ENCODE measurements at regions not wholly inside any gene's neighbourhood (a gene's known extent, or its start where the extent isn't known, plus 50 kb on each side); places are given as distances from the start of the nearest gene placed in this dataset.

DNA sequence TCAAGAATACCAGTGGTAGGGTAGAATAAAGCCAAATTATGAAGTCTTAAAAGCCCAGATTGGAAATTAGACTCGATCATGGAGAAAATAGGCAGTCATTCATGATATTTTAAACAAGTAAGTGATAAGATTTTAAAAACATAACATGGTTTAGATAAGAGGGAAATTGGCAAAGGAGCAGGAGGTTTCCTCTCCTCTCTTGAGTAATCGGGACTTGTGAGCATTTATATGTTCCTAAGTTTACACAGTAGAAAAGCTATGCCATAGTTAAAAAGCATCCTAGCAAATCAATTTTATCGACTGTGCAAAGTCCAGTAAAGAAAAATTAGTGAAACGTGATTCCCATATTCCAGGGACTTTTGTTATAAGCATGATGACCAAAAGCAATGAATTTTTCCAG lies 313.2 kb downstream of the AHR start:
- no peak for DNase-seq

DNA sequence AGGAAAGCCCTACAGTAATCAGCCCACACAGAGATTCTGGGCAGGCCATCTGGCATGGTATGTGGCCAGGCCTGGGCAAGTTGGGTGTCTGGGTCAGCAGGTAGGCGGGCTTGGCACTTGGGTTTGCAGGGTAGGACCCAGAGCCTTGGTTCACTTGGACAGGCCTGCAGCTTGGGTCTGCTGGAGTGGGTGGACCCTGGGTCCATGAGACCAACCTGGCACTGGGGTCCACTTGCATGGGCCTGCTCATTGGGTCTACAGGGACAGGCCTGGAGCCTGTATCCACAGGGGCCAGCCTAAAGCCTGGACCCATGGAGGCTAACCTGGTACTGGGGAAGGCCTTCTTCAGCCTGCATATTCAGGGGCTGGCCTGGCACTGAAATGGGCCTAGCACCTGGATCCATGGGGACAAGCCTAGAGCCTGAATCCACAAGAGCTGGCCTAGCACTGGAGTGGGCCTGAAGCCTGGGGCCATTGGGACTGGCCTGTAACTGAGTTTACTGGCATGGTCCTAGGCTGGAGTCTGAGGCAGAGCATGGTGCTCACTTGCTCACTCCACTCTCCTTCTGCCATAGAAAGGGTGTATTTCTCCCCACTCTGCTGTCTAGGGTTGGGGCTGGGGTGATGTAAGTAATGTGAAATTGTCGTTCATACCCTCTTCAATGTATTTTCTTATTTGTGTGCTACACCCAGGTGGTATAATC lies 315.0 kb downstream of the AHR start:
- DNase-seq: no peak

DNA sequence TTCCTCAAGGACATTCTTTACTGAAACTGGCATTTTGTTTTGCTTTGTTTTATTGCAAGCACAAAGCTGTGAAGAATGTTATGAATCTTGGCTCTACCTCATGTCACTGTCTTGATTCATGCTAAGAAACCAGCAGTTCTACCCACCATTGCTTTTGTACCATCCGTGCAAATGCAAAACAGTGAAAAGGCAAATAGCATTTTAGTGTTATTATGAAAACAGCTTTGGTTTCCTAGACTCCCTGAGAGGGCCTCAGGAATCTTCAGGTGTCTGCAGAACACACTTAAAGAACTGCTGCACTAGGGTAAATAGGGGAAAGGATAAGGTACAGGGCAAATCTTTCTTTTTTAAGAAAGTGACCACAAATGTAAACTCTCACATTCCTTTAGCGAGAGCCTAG lies 318.9 kb downstream of the AHR start:
- DNase-seq: no peak

DNA sequence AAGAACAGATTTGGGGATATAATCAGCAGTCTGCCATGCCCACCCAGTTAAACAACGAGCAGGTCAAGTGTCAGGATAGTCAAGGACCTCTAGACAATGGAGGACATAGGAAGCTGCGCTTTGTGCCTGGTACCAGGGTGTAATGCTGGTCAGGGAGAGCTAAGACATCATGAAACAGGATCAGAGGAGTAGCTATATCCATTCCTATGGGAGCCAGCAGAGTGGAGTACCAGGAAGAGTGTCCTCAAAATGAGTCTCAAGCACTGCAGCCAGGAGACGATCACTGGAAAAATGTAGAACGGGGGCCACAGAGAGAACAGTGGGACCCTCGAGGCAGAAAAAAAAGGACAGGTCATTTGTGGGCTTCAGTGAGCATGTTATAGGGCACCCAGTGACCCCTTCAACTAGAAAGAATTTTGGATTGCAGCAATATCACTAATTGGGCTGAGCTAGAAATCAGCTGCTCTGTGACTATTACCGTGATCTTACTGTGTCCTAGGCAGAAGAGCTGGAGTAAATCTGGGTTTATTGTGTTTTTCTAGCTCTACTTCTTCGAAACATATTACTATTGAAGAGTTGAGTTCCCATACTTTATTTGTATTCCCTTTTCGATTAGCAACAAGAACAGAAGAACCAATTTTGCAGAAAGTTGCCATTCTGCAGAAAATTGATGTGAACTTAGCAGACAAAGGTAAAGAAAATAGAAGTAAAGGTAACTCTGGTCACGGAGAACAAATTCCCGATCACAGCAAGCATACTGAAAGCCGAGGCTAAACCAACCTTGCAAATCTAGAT lies 319.6 kb downstream of the AHR start:
- DNase-seq: no peak

DNA sequence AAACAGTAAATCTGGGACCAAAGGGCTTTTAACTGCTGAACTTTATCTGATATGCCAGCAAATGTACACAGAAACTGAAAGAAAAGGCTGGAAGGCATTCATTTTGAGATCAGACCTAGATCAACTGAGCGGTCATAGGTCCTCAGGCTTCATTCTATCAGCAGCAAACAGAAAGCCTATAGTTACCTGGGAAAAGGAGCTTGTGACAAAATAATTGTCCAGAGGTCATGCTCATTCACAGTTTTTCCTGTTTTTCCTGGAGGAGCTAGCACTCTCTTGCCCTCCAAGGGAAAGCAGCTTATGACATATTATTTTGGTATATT lies 320.2 kb downstream of the AHR start:
- no peak for DNase-seq

DNA sequence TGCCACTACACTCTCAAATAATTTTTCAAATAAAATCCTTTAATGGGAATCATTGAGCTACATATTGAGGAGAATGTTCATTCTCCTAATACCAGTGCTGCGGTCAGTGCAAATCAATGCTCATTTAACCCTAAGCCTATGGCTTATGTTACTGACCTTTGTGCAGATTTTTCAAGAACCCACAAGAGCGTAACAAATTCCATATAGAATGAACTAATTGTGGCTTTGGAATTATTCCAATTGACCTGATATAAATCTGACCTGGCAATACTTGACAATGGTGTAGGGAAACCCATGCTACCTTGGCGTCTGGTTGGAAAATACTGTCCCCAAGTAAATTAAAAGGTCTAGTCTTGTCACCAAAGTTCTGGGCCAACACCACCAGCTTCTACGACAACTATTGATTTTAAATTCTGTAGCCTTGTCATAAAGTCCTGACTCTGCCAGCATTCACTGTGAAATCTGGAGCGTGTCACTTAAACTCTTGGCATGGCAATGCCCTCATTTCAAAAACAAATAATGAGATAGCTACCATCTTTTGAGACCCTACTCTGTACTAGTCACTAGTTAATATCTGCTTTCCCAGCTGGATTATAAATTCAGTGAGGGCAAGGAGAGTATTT lies 320.9 kb downstream of the AHR start:
- no peak for DNase-seq

DNA sequence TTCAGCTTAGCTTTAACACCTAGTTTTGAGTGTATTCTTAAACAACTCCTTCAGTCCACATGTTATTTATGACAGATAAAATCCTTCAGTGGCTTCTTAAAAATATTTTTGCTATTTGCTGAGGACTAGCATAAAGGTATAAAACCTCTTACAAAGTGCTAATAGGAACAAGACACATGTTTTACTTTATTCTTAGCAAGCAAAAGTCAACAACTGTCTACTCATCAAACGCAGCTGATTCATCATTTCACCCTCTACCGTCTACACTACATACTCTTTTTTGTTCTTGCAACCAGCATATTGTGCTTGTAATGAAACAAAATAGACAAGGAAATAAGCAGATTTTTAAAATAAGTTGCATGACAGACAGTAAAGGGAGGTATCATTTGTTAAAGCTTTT lies 319.7 kb downstream of the SNX13 start:
- DNase-seq: no peak

DNA sequence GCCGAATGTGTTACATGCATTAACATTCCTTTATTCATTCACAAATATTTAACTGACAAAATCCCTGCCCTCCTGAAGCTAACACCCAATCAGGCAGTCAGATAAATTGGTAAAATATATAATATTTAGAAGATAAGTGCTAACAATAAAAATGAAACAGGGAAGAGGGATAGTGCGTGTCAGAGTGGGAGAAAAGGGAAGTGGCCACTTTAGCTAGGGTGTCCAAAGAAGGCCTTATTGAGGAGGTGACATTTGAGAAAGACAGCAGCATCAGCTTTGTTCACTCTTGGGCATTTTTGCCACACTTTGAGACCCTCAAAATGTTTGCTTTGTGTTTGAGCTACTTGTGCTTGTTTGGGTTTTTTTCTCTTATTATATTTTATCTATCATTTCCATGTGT lies 317.8 kb downstream of the SNX13 start:
- DNase-seq: no peak

DNA sequence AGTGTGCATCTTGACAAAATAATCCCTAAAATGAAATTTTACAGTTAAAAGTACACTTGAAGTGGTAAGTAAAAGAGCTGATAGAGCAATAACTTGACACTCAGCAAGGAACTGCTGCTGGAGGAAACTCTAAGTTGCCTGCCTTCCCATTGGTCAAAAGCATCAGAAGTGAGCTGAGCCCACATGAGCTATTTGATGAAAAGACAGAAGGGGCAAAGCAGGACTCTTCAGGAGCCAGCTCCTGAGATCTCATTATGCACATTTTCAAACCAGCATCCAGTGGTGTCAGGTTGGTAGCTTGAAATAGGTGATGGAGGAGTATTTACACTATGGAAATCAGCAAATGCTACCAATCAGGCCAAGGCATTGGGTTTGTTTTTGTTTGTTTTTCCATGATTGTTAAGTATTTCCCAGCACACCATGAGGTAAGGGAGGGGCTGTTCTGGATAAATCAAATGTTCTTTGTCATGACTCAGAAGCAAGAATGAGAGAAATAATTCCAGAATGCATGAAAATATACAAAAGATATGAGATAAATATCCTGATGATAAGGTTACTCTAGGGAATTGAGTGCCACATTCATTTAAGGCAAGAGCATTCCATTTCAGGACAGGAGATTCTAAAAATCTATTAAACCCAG lies 316.6 kb downstream of the SNX13 start:
- DNase-seq: no peak

DNA sequence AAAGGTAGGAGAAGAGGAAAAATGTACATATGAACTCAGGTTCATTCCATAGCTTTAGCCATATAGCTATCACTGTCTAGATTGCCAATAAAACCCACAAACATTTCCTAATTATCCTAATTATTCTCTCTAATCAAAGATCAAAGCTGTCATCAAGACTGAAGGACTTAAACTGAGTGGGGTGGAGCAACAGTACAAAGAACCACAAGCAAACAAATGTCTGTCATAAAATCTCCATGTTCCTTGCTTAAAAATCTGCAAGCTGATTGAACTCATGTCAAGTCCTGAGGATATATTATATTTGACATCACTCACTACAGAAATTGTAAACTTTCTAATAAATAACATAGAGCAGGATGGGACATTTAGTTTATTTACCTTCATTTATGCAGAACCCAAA lies 315.9 kb downstream of the SNX13 start:
- no peak for DNase-seq

DNA sequence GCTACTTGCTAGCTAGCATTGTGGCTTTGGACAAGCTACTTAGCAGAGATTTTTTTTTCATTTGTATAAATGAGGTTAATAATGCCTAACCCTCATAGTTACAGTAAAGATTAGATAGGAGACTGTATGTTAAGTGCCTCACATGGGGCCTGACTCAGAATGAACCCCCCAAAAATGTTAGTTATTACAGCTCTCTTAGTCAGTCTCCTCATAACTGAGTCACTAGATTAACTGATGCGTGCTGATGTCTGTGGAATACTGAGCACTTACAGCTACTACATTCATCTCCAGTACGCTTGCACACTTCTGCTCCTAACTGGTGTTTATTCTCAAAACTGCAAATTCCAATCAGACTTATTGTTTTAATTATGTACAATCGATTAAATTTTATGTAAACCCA lies 315.3 kb downstream of the SNX13 start:
- DNase-seq: no peak

DNA sequence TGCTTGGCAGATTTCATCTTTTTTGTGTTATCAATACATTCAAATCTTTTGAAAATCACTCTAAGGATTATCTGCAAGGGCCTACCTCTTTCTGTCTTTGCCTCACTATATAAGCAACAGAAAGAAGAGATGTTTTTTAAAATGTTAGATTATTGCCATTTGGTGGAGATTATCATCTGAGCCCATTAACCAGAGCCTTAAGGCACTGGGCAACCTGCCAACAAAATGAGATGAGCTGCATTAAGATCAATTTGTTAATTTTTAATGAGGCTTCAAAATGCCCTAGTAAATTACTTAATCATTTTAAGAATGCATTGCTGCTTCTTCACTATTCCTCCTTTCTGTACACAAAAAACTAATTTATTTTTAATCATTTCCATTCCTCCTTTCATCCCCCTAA lies 314.1 kb downstream of the SNX13 start:
- no peak for DNase-seq

DNA sequence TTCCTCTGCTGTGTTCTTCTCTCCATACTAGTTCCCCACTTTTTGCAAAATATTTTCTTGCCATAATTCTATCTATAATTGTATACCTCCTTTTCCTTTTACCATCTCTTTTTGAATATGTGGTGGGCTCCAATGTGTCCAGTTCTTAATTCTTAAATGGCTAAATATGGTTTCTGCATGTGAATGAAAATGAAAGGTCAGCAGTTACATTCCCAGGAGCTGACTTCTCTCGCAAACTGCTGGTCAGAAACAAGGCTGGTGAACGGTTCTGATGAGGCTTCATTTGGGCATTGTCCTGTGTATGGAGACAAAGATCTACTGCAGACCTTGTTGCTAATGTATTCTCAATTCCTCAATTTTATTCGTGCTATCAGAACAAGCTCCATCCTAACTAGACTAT lies 309.2 kb downstream of the SNX13 start:
- no peak for DNase-seq

DNA sequence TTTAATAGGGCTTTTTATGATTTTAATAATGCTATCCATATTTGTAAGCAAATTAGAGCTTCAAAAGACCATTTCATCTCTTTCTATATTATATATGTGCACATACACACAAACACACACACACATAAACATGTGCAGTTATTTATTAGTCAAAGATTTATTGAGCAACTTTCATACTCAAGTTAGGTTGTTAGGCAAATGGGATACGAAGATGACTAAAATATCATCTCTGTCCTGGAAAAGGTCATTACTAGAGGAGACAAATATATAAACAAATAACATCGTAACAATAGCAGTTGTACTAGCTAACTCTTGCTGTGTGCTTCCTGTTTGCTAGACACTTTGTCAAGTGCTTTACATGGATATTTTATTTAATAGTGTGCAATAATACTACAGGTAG lies 307.9 kb downstream of the SNX13 start:
- DNase-seq: no peak

DNA sequence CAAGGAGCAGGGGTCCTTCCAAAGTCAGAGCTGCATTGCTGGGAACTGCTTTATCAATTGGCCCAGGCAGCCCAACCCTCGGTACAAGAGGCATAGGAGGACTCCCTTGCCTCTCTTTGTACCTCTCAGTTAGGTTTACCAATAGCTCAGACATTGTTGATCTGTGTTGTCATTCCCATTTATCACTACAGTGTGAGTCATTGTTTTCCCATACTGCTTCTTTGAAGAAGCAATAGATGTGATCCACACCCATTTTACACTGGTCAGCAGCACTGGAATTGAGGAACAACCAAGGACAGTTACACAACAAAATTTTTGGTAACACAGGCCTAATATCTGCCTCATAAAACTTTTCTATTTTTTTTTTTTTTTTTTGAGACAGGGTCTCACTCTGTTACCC lies 307.2 kb downstream of the SNX13 start:
- DNase-seq: no peak

DNA sequence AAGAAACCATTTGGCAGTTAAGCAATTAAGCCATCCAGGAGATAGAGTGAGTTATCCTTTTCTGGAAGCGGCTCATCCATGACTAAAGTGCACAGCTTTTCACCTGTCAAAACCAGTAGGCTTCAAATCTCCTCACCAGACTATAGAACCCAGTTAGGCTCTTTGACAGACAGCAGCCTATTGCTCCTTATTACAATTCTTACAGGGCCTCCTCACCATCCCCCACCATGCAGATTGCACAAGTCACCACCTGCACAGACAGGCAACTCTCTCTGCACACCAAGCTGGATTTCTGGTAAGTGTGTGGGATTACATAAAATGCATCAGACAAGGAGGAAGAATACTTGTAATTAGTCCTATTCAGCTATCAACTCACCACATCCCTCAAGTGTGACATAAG lies 301.6 kb downstream of the SNX13 start:
- no peak for DNase-seq

DNA sequence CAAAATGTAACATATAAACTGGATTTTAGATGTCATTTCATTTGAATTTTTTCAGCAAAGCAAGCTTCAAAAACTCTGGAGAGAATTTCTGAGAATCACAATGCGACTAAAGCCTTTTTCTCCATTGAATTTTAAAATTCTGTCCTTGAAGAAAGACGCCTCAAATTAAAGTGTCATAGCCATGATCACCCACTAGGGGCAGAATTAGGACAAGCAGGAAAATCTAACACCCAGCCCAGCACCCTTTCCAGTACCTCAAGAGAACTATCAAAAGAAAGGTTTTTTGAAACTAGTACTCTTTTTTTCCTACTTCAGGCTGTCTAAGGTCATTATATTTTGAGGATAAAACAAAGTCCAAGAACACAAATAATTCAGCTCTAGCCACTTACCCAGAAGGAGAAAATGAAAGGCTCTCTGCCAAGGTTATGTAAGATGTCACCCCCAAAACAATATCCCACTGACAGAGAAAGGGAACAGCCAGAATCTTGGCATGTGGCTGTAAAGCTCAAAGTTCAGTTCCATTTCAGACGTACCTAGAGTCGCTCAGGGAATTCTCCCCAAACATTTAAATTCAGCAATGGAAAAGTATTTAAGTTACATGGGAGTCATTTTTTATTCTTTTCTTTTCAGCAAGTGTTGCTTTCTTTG lies 299.4 kb downstream of the SNX13 start:
- peak; percentile 5 for DNase-seq

DNA sequence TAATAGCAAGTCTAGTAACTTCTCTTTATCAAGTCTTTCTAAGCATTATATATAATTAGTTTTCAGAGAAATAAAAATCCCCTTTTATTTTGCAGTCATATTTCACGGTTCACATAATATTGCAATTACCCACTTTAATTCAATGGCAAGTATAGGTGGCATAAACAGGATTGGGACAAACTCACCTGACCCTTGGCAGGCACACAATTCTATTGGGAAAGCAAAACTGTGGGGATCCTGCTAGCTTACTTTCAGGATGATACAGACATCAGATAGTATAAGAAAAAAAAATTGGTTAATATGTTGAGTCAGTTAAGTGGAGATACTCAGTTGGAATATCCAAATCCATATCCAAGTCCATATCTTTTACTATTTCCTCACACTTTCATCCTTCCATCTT lies 294.8 kb downstream of the SNX13 start:
- DNase-seq: no peak

DNA sequence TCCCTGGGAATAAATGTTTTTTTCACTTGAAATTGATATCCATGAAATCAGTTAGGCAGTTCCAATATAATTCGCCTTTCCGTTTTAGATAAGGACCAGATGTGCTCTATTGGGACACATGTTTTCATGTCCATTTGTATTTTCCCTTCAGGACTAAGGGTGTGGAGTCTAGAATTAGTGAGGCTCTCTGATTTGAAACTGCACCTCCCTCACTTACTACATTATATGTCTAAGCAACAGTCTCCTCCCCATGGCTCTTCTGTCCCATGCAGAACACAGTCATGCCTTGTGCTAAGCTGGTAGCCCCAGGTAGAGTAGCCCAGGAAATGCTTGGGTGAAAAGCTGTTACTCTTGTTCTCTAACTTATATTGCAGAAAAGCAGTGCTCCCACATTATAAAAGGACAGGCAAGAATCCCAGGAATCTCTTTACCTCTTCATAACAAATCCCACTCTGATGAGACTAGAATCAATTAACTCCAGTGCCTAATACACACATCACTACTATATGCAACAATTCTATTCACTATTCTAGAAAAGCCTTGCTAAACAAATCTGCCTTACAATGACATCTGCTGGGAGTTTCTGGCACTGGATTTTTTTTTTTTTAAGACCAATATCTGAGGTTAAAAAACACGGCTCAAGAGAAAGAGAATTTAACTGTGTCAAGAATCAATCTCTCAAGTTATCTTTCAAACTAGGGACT lies 293.9 kb downstream of the SNX13 start:
- no peak for DNase-seq

DNA sequence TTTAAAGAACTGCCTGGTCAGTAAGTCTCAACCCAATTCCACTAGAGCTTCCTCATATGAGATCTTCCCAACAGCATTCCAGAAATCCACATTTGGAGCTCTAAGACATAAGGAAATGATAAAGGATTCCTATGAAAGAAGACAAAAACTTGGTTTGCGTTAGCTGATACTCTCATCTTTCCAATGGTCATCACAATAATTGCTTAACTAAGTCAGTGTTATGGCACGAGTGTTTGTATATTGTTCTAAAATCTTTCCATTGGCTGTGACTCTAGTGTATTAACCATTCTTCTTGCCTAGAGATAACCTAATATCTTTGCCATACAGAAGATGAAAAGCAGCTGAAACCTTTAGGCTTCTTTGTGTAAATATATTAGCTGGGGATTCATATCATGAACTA lies 289.0 kb downstream of the SNX13 start:
- DNase-seq: no peak

DNA sequence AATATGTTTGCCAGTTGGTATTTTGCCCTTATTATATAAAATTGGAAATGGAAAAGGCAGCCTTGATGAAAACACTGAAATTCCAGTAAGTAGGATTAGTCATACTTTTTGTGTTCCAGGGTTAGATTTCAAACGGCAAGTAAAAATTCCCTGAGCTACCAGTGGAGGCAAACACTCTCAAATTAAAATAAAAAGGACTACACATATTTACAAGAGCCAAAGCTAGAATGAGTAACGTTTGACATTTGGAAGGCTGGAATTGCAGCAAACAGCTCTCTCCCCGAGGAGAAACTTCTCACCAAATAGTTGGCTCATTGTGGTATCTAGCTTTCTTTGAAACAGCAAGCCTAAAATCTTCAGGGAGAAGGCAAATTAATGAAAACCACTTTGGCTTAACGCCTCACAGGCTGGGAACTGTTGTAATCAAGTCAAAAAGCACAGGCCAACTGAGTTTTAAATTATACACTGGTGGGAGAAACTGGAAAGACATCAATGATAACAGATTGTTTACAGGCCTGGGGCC lies 288.4 kb downstream of the SNX13 start:
- no peak for DNase-seq

DNA sequence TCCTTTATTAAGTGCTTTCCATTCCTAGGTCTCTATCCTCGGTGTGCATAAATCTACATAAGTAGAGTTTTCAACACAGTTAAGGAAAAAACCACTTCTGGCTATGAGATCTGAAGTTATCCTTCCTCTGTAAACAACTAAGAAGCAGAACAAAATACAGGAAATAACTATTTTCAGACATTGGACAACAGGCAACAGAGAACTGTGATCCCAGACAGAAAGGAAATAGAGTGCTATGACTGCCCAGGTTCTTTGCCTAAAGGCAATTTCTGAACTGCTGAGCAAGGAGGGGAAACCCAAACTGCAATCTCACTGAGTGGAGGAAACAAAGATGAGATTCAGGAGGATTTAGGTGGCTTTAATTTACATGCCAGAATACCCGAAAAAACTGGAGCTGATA lies 285.4 kb downstream of the SNX13 start:
- DNase-seq: no peak

DNA sequence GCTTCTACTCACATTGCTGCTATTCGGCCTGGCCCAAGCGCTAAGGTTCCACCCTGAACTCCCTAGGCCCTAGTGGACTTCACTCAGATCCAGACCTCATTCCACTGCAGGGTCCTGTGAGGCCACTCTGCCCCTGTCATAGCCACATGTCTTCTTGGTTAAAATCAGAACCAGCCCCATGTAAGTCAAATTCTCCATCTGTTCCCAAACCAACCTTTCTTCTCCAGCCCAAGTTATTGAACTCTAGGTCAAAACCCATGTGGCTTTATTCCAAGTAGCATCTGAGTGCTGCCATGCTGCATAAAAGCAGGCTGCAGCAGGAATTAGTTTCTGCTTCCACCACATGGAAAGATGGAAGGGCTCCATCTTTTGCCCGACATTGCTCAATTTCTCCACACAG lies 281.2 kb downstream of the SNX13 start:
- no peak for DNase-seq

All from CD4-positive, alpha-beta T cell treated with Interleukin-17A for 4 hours (primary cell).